HG03521 (cell line): ENCODE measurements at regions not wholly inside any gene's neighbourhood (a gene's known extent, or its start where the extent isn't known, plus 50 kb on each side); places are given as distances from the start of the nearest gene placed in this dataset.

Experiments
- ATAC-seq: cut with Tn5 transposase; IDR thresholded peaks from one replicate; pipeline ENCODE4 v1.9.1; 2021; ENCODE audit warnings: mild to moderate bottlenecking, moderate library complexity; ENCODE audit not compliant: unreplicated experiment

DNA sequence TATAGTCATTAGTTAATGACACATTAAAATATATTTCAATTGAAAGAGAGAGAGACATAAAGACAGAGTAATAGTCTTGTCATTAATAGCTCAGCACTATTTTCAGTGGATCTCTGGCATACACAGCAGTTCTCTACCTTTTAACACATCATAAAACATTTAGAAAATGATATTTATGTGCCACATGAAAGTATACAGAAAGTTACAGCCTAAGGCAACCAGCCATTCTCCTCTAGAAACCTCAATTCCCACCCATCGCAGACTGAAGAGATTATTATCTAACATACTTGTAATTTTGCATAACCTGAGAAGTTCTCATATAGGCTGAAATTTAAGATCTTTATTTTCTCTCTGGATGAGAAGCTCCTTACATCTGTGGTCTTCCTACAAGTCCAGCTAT is 58.7 kb upstream of the FAM83B start:
- ATAC-seq = no peak
